ENCODE measurements at regions not wholly inside any gene's neighbourhood (a gene's known extent, or its start where the extent isn't known, plus 50 kb on each side); places are given as distances from the start of the nearest gene placed in this dataset.

DNA sequence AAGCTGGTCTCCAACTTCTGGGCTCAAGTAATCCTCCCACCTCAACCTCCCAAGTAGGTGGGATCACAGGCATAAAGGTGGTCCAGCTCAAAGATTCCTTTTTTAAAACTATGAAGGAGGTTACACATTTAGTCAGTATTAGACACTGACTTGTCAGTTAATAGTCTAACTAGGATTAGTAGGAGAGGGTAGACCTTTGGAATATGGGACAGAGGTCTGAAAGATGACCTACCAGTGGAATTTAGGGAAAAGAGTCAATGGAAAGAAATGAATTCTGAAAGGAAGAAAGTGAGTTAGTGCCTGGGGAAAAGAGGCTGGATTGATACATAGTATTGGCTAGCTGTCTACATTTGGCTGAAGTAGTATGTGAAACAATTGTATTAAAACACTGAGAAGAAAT lies 220.7 kb downstream of the MZT1 start:
- no peak for DNase-seq

DNA sequence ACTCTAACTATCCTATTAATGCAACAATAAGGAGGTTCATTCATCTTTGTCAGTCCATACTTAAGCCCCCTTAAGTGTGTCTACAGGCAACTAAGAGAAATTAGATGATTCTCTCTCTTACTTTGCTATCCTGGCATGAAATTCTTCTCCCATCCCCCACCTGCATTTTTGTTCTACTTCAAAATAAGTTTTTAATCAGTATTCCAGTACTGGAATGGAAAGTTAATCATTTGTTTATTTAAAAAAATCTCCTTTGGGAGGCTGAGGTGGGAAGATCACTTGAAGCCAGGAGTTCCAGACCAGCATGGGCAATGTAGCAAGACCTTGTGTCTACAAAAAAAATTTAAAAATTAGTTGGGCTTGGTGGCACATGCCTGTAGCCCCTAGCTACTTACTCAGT lies 222.1 kb downstream of the MZT1 start:
- no peaks in the 10 kb centered on the region for H3K36me3 ChIP-seq (replicated peaks in 1 of 2)
- H3K27ac ChIP-seq: no peak overlapping the region
- H3K9me3 ChIP-seq (replicated peaks in 1 of 3): no peaks in the 10 kb centered on the region
- H3K27me3 ChIP-seq: no peaks in the 10 kb centered on the region
- no peak for DNase-seq
- no peak overlapping the region for H3K4me3 ChIP-seq
- no peak for TF ChIP-seq POLR2A (IDR thresholded peaks at IDR 0.05)
- TF ChIP-seq, protein P1, sequence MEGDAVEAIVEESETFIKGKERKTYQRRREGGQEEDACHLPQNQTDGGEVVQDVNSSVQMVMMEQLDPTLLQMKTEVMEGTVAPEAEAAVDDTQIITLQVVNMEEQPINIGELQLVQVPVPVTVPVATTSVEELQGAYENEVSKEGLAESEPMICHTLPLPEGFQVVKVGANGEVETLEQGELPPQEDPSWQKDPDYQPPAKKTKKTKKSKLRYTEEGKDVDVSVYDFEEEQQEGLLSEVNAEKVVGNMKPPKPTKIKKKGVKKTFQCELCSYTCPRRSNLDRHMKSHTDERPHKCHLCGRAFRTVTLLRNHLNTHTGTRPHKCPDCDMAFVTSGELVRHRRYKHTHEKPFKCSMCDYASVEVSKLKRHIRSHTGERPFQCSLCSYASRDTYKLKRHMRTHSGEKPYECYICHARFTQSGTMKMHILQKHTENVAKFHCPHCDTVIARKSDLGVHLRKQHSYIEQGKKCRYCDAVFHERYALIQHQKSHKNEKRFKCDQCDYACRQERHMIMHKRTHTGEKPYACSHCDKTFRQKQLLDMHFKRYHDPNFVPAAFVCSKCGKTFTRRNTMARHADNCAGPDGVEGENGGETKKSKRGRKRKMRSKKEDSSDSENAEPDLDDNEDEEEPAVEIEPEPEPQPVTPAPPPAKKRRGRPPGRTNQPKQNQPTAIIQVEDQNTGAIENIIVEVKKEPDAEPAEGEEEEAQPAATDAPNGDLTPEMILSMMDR (IDR thresholded peaks at IDR 0.05): no peak
- intact Hi-C loops (cut with DNase I): no loop called here
- no peaks in the 10 kb centered on the region for H3K4me1 ChIP-seq (replicated peaks in 1 of 2)

More for the DNA sequence above, 220.7 kb downstream of the MZT1 start:
- Histone ChIP-seq H3K4me3 (no peak overlapping the region), H3K9me3 (replicated peaks in 1 of 3) (no peaks in the 10 kb centered on the region), H3K36me3 (replicated peaks in 1 of 2) (no peaks in the 10 kb centered on the region), H3K27ac (no peak overlapping the region), H3K27me3 (no peaks in the 10 kb centered on the region), H3K4me1 (replicated peaks in 1 of 2) (no peaks in the 10 kb centered on the region)
- TF ChIP-seq, protein P1 (IDR thresholded peaks at IDR 0.05): no peak
- TF ChIP-seq POLR2A (IDR thresholded peaks at IDR 0.05): no peak
- intact Hi-C loops (cut with DNase I): no loop called here

GRCh38 chr13:72504131-72504841 lies 223.1 kb downstream of the MZT1 start:
- WGBS, 4 donors: 64 to 73% (median 67%) methylated on average over 5 of the region's 5 CpGs
- no peak overlapping the region for H3K4me3 ChIP-seq
- intact Hi-C loops (cut with DNase I): no loop called here
- no peaks in the 10 kb centered on the region for H3K4me1 ChIP-seq (replicated peaks in 1 of 2)
- no peaks in the 10 kb centered on the region for H3K9me3 ChIP-seq (replicated peaks in 1 of 3)
- H3K36me3 ChIP-seq (replicated peaks in 1 of 2): no peaks in the 10 kb centered on the region
- H3K27ac ChIP-seq: no peak overlapping the region
- no peaks in the 10 kb centered on the region for H3K27me3 ChIP-seq
- DNase-seq: no peak
- TF ChIP-seq POLR2A (IDR thresholded peaks at IDR 0.05): no peak
- TF ChIP-seq, protein P1 (IDR thresholded peaks at IDR 0.05): no peak

DNA sequence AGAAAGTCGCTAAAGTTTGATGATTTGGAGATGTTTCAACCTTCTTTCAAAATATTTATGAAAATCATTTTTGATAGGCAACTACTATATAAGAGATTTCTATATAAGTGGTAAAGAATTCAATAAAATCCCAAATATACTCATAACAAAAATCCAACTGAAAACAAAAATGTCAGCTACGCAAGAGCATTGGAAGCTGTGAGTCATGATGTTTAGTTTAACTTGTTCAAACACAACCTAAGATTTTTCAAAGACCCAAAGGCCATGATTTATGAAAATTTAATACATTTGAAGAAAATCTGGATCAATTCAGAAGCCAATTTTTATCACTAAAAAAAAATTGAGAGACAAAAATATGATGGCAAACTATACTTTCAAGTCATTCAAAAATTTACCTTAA lies 226.6 kb downstream of the MZT1 start:
- Histone ChIP-seq H3K4me3 (no peak overlapping the region), H3K4me1 (replicated peaks in 1 of 2) (no peaks in the 10 kb centered on the region), H3K27me3 (no peaks in the 10 kb centered on the region), H3K9me3 (replicated peaks in 1 of 3) (no peaks in the 10 kb centered on the region), H3K27ac (no peak overlapping the region), H3K36me3 (replicated peaks in 1 of 2) (no peaks in the 10 kb centered on the region)
- 93 to 98% (median 96%) methylated on average over 2 of the region's 2 CpGs for WGBS, 4 donors
- intact Hi-C loops (cut with DNase I): no loop called here
- no peak for TF ChIP-seq POLR2A (IDR thresholded peaks at IDR 0.05)
- TF ChIP-seq, protein P1 (IDR thresholded peaks at IDR 0.05): no peak
- no peak for DNase-seq

Data from adrenal gland (tissue), 9 donors.